NCI-H1436 treated with DMSO at 0.1 percent for 48 hours (cell line): ENCODE measurements at regions not wholly inside any gene's neighbourhood (a gene's known extent, or its start where the extent isn't known, plus 50 kb on each side); places are given as distances from the start of the nearest gene placed in this dataset.
"Not testable (repeated sequence)": the region's sequence is repeated elsewhere in the genome, so short reads cannot be mapped to it uniquely, and the experiment has no call there.

ENCODE experiments used
- DNase-seq: peaks from one replicate; lab custom pipeline; 2025; lab: John Stamatoyannopoulos, UW

GRCh38 chr1:194813096-194813495, 1626.7 kb upstream of the B3GALT2 start:
- DNase-seq = no peak

GRCh38 chr1:194809665-194810064, 1623.3 kb upstream of the B3GALT2 start:
- DNase-seq = no peak

- no peak for DNase-seq
Observed at GRCh38 chr1:194809215-194809614, 1622.8 kb upstream of the B3GALT2 start.

GRCh38 chr1:194807530-194808220, 1621.3 kb upstream of the B3GALT2 start:
- DNase-seq = no peak

- no peak for DNase-seq
Observed at GRCh38 chr1:194802572-194802971, 1616.2 kb upstream of the B3GALT2 start.

GRCh38 chr1:194795917-194796593, 1609.6 kb upstream of the B3GALT2 start:
- no peak for DNase-seq

GRCh38 chr1:194787001-194787400, 1600.6 kb upstream of the B3GALT2 start:
- DNase-seq = no peak

GRCh38 chr1:194786027-194786426, 1599.6 kb upstream of the B3GALT2 start:
- DNase-seq = no peak

GRCh38 chr1:194776657-194777056, 1590.2 kb upstream of the B3GALT2 start:
- DNase-seq = no peak

- DNase-seq = no peak
Observed at GRCh38 chr1:194774535-194774934, 1588.1 kb upstream of the B3GALT2 start.

GRCh38 chr1:194755241-194755994, 1569.0 kb upstream of the B3GALT2 start:
- no peak for DNase-seq

GRCh38 chr1:194738843-194739242, 1552.4 kb upstream of the B3GALT2 start:
- DNase-seq = not testable (repeated sequence)

GRCh38 chr1:194734970-194735369, 1548.6 kb upstream of the B3GALT2 start:
- DNase-seq = no peak

- no peak for DNase-seq
Observed at GRCh38 chr1:194731025-194731424, 1544.6 kb upstream of the B3GALT2 start.

GRCh38 chr1:194730304-194730703, 1543.9 kb upstream of the B3GALT2 start:
- no peak for DNase-seq

GRCh38 chr1:194723067-194723466, 1536.7 kb upstream of the B3GALT2 start:
- DNase-seq = no peak

- DNase-seq = no peak
Observed at GRCh38 chr1:194717941-194718340, 1531.5 kb upstream of the B3GALT2 start.

GRCh38 chr1:194717334-194717733, 1530.9 kb upstream of the B3GALT2 start:
- no peak for DNase-seq

GRCh38 chr1:194710671-194711070, 1524.3 kb upstream of the B3GALT2 start:
- DNase-seq = no peak

GRCh38 chr1:194709439-194709838, 1523.0 kb upstream of the B3GALT2 start:
- DNase-seq = no peak

- DNase-seq = no peak
Observed at GRCh38 chr1:194707074-194707473, 1520.7 kb upstream of the B3GALT2 start.

- no peak for DNase-seq
Observed at GRCh38 chr1:194705123-194705854, 1518.9 kb upstream of the B3GALT2 start.
